ENCODE measurements at regions not wholly inside any gene's neighbourhood (a gene's known extent, or its start where the extent isn't known, plus 50 kb on each side); places are given as distances from the start of the nearest gene placed in this dataset.

DNA sequence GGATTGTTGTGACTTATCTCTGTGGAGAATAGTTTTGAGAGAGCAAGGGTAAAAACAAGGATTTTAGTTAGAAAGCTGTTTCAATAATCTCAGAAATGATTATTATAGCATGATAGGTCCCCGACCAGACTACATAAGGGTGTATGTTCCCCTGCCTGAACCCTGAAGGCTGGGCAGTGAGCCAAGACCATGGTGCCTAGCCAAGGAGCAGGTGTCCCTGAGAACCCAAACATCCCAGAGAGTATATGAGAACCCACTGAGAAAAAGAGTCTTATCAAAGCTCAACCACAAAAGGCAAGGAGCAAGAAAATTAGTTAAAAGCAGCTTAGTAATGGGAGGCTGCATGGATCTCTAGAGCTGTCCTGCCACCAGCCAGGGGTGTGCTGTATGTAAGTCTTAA is 94.9 kb upstream of the UNC5C start:
- H3K27me3 Mint-ChIP-seq = no peaks in the 10 kb centered on the region
- intact Hi-C loops (cut with micrococcal nuclease) = no loop called here
- no peaks in the 10 kb centered on the region for H3K36me3 Mint-ChIP-seq
- Histone ChIP-seq H3K9me3 (ENCODE audit: control insufficient read depth in 2 of 3, low read length in 3 of 3) (no peaks in the 10 kb centered on the region), H3K36me3 (ENCODE audit: control insufficient read depth in 2 of 3, insufficient read depth in 3 of 3, low read length in 3 of 3) (no peaks in the 10 kb centered on the region), H3K27ac (ENCODE audit: low read depth, low read length) (no peak overlapping the region), H3K4me3 (ENCODE audit: low read length) (no peak overlapping the region), H3K4me1 (ENCODE audit: control insufficient read depth in 2 of 2, insufficient read depth in 2 of 2, low read length in 2 of 2) (no peaks in the 10 kb centered on the region), H3K27me3 (ENCODE audit: control insufficient read depth in 2 of 2, insufficient read depth in 2 of 2, low read length in 2 of 2) (no peaks in the 10 kb centered on the region)
- ATAC-seq = no peak
- no peak overlapping the region for H3K4me3 Mint-ChIP-seq
- DNase-seq = no peak
- H3K4me1 Mint-ChIP-seq = peaks cover 0 to 6% (median 0%) of the 10 kb centered on the region in 7 donors
- H3K9me3 Mint-ChIP-seq = peaks cover 0 to 1% (median 0%) of the 10 kb centered on the region in 11 donors
- ChIA-PET CTCF (no interaction called here), POLR2A (no interaction called here)
- no peak overlapping the region for H3K27ac Mint-ChIP-seq

- Mint-ChIP-seq H3K4me1 (peaks cover 0 to 6% (median 0%) of the 10 kb centered on the region in 7 donors), H3K4me3 (no peak overlapping the region), H3K9me3 (peaks cover 0 to 1% (median 0%) of the 10 kb centered on the region in 11 donors), H3K27ac (no peak overlapping the region), H3K36me3 (no peaks in the 10 kb centered on the region), H3K27me3 (no peaks in the 10 kb centered on the region)
- CTCF ChIA-PET = no interaction called here
- no peak for ATAC-seq
- no peaks in the 10 kb centered on the region for H3K36me3 ChIP-seq (ENCODE audit: control insufficient read depth in 2 of 3, insufficient read depth in 3 of 3, low read length in 3 of 3)
- H3K4me3 ChIP-seq (ENCODE audit: low read length) = no peak overlapping the region
- no peaks in the 10 kb centered on the region for H3K27me3 ChIP-seq (ENCODE audit: control insufficient read depth in 2 of 2, insufficient read depth in 2 of 2, low read length in 2 of 2)
- intact Hi-C loops (cut with micrococcal nuclease) = no loop called here
- H3K4me1 ChIP-seq (ENCODE audit: control insufficient read depth in 2 of 2, insufficient read depth in 2 of 2, low read length in 2 of 2) = no peaks in the 10 kb centered on the region
- no peak overlapping the region for H3K27ac ChIP-seq (ENCODE audit: low read depth, low read length)
- POLR2A ChIA-PET = no interaction called here
- H3K9me3 ChIP-seq (ENCODE audit: control insufficient read depth in 2 of 3, low read length in 3 of 3) = no peaks in the 10 kb centered on the region
- no peak for DNase-seq
Measured at GRCh38 chr4:95641571-95641970, 92.8 kb upstream of the UNC5C start.

DNA sequence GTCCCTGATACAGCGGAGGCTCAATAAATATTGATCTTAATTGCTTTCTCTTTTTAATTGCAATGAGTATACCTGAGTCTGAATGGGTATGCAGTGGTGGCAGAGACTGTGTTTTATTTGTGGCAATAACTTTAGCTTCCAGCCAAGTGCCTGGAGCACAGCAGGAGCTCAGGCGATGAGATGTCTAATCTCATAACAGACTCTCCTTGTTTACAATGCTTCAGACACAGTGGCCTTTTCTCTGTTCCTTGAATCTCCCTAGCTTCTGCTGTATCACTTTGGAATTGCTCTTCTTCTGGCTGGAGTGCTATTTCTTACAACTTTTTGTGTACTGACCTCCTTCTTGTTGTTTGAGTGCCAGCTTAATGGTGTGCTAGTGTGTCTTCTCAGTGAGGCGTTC is 91.5 kb upstream of the UNC5C start:
- POLR2A ChIA-PET = no interaction called here
- H3K27ac ChIP-seq (ENCODE audit: low read depth, low read length) = no peak overlapping the region
- no peaks in the 10 kb centered on the region for H3K4me1 ChIP-seq (ENCODE audit: control insufficient read depth in 2 of 2, insufficient read depth in 2 of 2, low read length in 2 of 2)
- no peak overlapping the region for H3K4me3 ChIP-seq (ENCODE audit: low read length)
- CTCF ChIA-PET = no interaction called here
- intact Hi-C loops (cut with micrococcal nuclease) = no loop called here
- Mint-ChIP-seq H3K4me3 (no peak overlapping the region), H3K9me3 (peaks cover 0 to 1% (median 0%) of the 10 kb centered on the region in 11 donors), H3K4me1 (peaks cover 0 to 6% (median 0%) of the 10 kb centered on the region in 7 donors), H3K36me3 (no peaks in the 10 kb centered on the region), H3K27me3 (no peaks in the 10 kb centered on the region), H3K27ac (no peak overlapping the region)
- H3K9me3 ChIP-seq (ENCODE audit: control insufficient read depth in 2 of 3, low read length in 3 of 3) = no peaks in the 10 kb centered on the region
- no peaks in the 10 kb centered on the region for H3K36me3 ChIP-seq (ENCODE audit: control insufficient read depth in 2 of 3, insufficient read depth in 3 of 3, low read length in 3 of 3)
- ATAC-seq (no peak), DNase-seq (no peak)
- H3K27me3 ChIP-seq (ENCODE audit: control insufficient read depth in 2 of 2, insufficient read depth in 2 of 2, low read length in 2 of 2) = no peaks in the 10 kb centered on the region

DNA sequence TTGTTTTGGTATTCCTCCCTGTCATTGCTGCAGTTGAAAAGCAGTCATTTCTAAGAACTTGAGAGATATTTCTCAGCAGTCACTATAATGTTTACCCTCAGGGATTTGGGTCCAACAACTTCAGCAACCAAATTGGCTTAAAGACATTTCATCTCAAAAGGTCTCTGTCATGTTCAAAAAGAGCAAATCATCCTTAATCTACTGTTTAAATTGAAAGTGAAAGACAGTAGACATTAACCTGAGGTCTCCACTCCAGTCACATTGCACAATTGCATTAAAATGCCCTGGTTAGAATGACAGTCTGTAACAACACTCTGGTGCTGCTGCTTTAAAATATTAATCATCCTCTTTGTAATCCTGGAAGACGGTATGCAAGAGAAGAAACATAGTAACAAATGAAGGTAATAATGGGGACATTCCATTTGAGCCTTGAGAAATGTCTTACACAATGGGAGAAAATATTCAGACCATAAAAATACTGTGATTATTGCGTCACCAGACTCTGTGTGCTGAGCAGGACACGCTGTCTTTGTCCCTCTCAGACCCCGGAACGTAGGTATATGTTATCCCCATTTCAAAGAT is 90.2 kb upstream of the UNC5C start:
- no peaks in the 10 kb centered on the region for H3K36me3 Mint-ChIP-seq
- ATAC-seq = no peak

DNA sequence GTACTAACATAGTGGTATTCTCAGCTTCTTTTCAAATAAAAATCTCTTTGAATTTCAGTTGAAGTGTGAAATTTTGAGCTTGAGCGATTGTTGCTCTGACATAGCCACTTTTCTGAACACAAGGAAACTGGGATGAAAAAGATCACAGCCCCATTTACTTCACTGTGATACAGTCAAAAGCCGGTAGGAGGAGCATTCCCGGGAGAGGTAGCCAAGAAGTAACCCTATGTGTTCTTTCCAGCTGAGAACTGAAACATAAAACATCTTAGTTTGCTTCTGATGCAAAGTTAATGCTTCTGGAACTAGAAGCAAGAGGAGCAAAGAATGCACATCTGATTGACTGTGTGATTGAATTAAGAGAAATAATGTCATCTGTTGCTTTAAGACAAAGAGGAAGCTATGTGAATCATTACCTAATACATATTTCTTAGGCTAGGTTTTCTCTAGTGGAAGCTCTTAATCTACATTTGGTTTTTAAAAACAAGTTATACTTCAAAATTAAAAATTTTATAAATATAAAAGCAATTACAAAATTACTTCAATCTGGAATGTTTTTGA is 88.3 kb upstream of the UNC5C start:
- H3K27ac ChIP-seq (ENCODE audit: low read depth, low read length) = no peak overlapping the region
- Mint-ChIP-seq H3K27me3 (no peaks in the 10 kb centered on the region), H3K4me1 (peaks cover 0 to 6% (median 0%) of the 10 kb centered on the region in 7 donors), H3K4me3 (no peak overlapping the region), H3K36me3 (no peaks in the 10 kb centered on the region), H3K27ac (no peak overlapping the region), H3K9me3 (peaks cover 0 to 3% (median 0%) of the 10 kb centered on the region in 11 donors)
- no peak for DNase-seq
- H3K36me3 ChIP-seq (ENCODE audit: control insufficient read depth in 2 of 3, insufficient read depth in 3 of 3, low read length in 3 of 3) = no peaks in the 10 kb centered on the region
- ChIA-PET CTCF (no interaction called here), POLR2A (interaction anchor here (0.8 kb wide), 1 partner anchor 34 kb away, joined by 3 read pairs; no protein-coding TSS in a partner anchor)
- intact Hi-C loops (cut with micrococcal nuclease) = no loop called here
- H3K27me3 ChIP-seq (ENCODE audit: control insufficient read depth in 2 of 2, insufficient read depth in 2 of 2, low read length in 2 of 2) = no peaks in the 10 kb centered on the region
- H3K9me3 ChIP-seq (ENCODE audit: control insufficient read depth in 2 of 3, low read length in 3 of 3) = no peaks in the 10 kb centered on the region
- ATAC-seq = no peak
- H3K4me1 ChIP-seq (ENCODE audit: control insufficient read depth in 2 of 2, insufficient read depth in 2 of 2, low read length in 2 of 2) = no peaks in the 10 kb centered on the region
- no peak overlapping the region for H3K4me3 ChIP-seq (ENCODE audit: low read length)

More for the DNA sequence above, 90.2 kb upstream of the UNC5C start:
- H3K9me3 Mint-ChIP-seq = peaks cover 0 to 3% (median 0%) of the 10 kb centered on the region in 11 donors
- CTCF ChIA-PET = no interaction called here
- Histone ChIP-seq H3K4me1 (ENCODE audit: control insufficient read depth in 2 of 2, insufficient read depth in 2 of 2, low read length in 2 of 2) (no peaks in the 10 kb centered on the region), H3K27ac (ENCODE audit: low read depth, low read length) (no peak overlapping the region), H3K4me3 (ENCODE audit: low read length) (no peak overlapping the region), H3K36me3 (ENCODE audit: control insufficient read depth in 2 of 3, insufficient read depth in 3 of 3, low read length in 3 of 3) (no peaks in the 10 kb centered on the region), H3K27me3 (ENCODE audit: control insufficient read depth in 2 of 2, insufficient read depth in 2 of 2, low read length in 2 of 2) (no peaks in the 10 kb centered on the region), H3K9me3 (ENCODE audit: control insufficient read depth in 2 of 3, low read length in 3 of 3) (no peaks in the 10 kb centered on the region)
- no peak for DNase-seq
- POLR2A ChIA-PET = no interaction called here
- peak overlapping the region in 1 of 10 donors; percentile 13 for H3K4me3 Mint-ChIP-seq
- no peaks in the 10 kb centered on the region for H3K27me3 Mint-ChIP-seq
- peaks cover 0 to 6% (median 0%) of the 10 kb centered on the region in 7 donors for H3K4me1 Mint-ChIP-seq
- peak overlapping the region in 1 of 9 donors; percentile 7 for H3K27ac Mint-ChIP-seq
- intact Hi-C loops (cut with micrococcal nuclease) = no loop called here

DNA sequence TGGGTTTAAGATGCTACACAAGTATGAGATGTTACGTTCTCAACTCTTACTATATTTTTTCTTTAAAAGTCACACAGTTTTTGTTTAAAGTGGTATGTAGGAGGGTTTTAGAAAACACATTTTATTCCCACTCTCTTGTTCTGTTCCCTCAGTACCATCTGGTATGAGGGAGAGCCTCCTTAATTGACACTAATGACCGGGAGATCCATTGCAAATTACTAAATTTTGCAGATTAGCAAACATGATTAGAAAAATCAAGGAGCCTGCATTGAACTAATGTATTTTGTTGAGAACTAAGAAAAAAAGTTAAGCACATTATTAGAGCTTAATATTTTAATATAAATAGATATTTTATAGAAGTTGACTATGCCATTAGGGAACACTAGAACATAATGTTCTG is 87.3 kb upstream of the UNC5C start:
- ChIA-PET POLR2A (no interaction called here), CTCF (no interaction called here)
- no peak overlapping the region for H3K27ac ChIP-seq (ENCODE audit: low read depth, low read length)
- Mint-ChIP-seq H3K27me3 (no peaks in the 10 kb centered on the region), H3K36me3 (no peaks in the 10 kb centered on the region), H3K27ac (no peak overlapping the region), H3K4me1 (peaks cover 0 to 6% (median 0%) of the 10 kb centered on the region in 7 donors), H3K4me3 (no peak overlapping the region), H3K9me3 (peaks cover 0 to 3% (median 0%) of the 10 kb centered on the region in 11 donors)
- H3K9me3 ChIP-seq (ENCODE audit: control insufficient read depth in 2 of 3, low read length in 3 of 3) = no peaks in the 10 kb centered on the region
- intact Hi-C loops (cut with micrococcal nuclease) = no loop called here
- ATAC-seq (no peak), DNase-seq (no peak)
- H3K4me1 ChIP-seq (ENCODE audit: control insufficient read depth in 2 of 2, insufficient read depth in 2 of 2, low read length in 2 of 2) = no peaks in the 10 kb centered on the region
- no peaks in the 10 kb centered on the region for H3K36me3 ChIP-seq (ENCODE audit: control insufficient read depth in 2 of 3, insufficient read depth in 3 of 3, low read length in 3 of 3)
- H3K4me3 ChIP-seq (ENCODE audit: low read length) = no peak overlapping the region
- no peaks in the 10 kb centered on the region for H3K27me3 ChIP-seq (ENCODE audit: control insufficient read depth in 2 of 2, insufficient read depth in 2 of 2, low read length in 2 of 2)

DNA sequence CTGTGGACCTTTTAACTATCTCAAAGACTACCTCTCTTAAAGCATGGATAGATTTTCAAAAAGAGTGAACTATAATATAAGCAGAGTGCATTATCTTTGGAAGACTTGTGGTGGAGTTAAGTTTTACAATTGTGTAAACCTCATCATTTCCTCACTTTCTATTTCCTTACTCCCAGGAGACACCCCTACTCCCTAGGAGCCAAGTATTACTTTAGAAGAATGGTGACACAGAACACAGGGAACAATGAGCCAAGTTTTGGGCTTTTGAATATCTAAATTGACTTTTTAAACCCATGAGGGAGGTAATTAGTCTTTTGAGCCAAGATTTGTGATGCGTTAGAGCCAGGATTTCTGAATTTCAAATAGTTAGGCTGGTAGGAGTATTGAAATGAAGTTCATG is 78.9 kb upstream of the UNC5C start:
- intact Hi-C loops (cut with micrococcal nuclease) = no loop called here
- ATAC-seq (no peak), DNase-seq (no peak)
- peaks cover 0 to 1% (median 0%) of the 10 kb centered on the region in 7 donors for H3K4me1 Mint-ChIP-seq
- Histone ChIP-seq H3K27ac (ENCODE audit: low read depth, low read length) (no peak overlapping the region), H3K36me3 (ENCODE audit: control insufficient read depth in 2 of 3, insufficient read depth in 3 of 3, low read length in 3 of 3) (no peaks in the 10 kb centered on the region), H3K4me1 (ENCODE audit: control insufficient read depth in 2 of 2, insufficient read depth in 2 of 2, low read length in 2 of 2) (no peaks in the 10 kb centered on the region), H3K27me3 (ENCODE audit: control insufficient read depth in 2 of 2, insufficient read depth in 2 of 2, low read length in 2 of 2) (no peaks in the 10 kb centered on the region), H3K9me3 (ENCODE audit: control insufficient read depth in 2 of 3, low read length in 3 of 3) (no peaks in the 10 kb centered on the region), H3K4me3 (ENCODE audit: low read length) (no peak overlapping the region)
- no peak overlapping the region for H3K4me3 Mint-ChIP-seq
- H3K27ac Mint-ChIP-seq = no peak overlapping the region
- CTCF ChIA-PET = no interaction called here
- no peaks in the 10 kb centered on the region for H3K36me3 Mint-ChIP-seq
- POLR2A ChIA-PET = no interaction called here
- no peaks in the 10 kb centered on the region for H3K9me3 Mint-ChIP-seq
- H3K27me3 Mint-ChIP-seq = no peaks in the 10 kb centered on the region
